Adrenal gland (tissue), 9 donors: ENCODE measurements at regions not wholly inside any gene's neighbourhood (a gene's known extent, or its start where the extent isn't known, plus 50 kb on each side); places are given as distances from the start of the nearest gene placed in this dataset.

Source experiments
- DNase-seq, 7 donors: peaks; one replicate each; pipeline ENCODE4 v3.0.0-alpha.2; 2019 to 2020
- H3K27ac ChIP-seq, 5 donors: fragments of 200-600 bp; sonication (generic) in 4 of 5; 1 replicate in 3 of 5; 2 replicates in 2 of 5; pipeline versions ENCODE4 v1.5.1 to v1.8.0; 2016 to 2020; ENCODE audit warnings: mild to moderate bottlenecking in 1 of 5
- H3K27me3 ChIP-seq: fragments of 200-600 bp; 2 replicates; pipeline ENCODE4 v1.8.0; 2021
- H3K36me3 ChIP-seq, 2 donors: fragments of 200-600 bp; replicated peaks in 1 of 2; 1 replicate in 1 of 2; 2 replicates in 1 of 2; pipeline versions ENCODE4 v1.5.1 to v1.8.0; 2018 to 2022
- H3K4me1 ChIP-seq, 2 donors: fragments of 200-600 bp; replicated peaks in 1 of 2; 1 replicate in 1 of 2; 2 replicates in 1 of 2; pipeline versions ENCODE4 v1.5.1 to v1.8.0; 2018 to 2021
- H3K4me3 ChIP-seq, 4 donors: fragments of 200-600 bp; sonication (generic) in 3 of 4; one replicate each; pipeline ENCODE4 v1.5.1; 2016 to 2018
- H3K9me3 ChIP-seq, 3 donors: fragments of 200-600 bp; sonication (generic) in 1 of 3; replicated peaks in 1 of 3; 1 replicate in 2 of 3; 2 replicates in 1 of 3; pipeline versions ENCODE4 v1.5.1 to v1.8.0; 2016 to 2021
- CTCF ChIP-seq, 6 experiments: fragments of 450-650 bp in 4 of 6; fragments of 200-600 bp in 2 of 6; sonication (generic) in 1 of 6; IDR thresholded peaks; 1 replicate in 5 of 6; 2 replicates in 1 of 6; pipeline versions ENCODE4 v1.5.1 to v1.8.0; 2016 to 2021; ENCODE audit warnings: antibody characterized with exemption in 6 of 6, mild to moderate bottlenecking in 2 of 6, moderate library complexity in 1 of 6
- POLR2A ChIP-seq, 2 donors: fragments of 450-650 bp; IDR thresholded peaks; one replicate each; pipeline ENCODE4 v1.6.1; 2017; ENCODE audit warnings: antibody characterized with exemption in 2 of 2, mild to moderate bottlenecking in 2 of 2, moderate library complexity in 1 of 2
- WGBS, 4 donors: extraction: QIAGEN DNeasy Blood & Tissue Kit in 2 of 4; methylation state at CpG; one replicate each; pipeline versions ENCODE4 v1.1.5 to v1.1.7; 2013 to 2017; 5-methylcytosine and 5-hydroxymethylcytosine counted together
- intact Hi-C, 2 donors: fragments of 100-400 bp; cut with DNase I; formaldehyde crosslinking; loops; one replicate each; pipeline versions ENCODE4 v1.14.1 to v1.15.0; 2022 to 2023
- donor health status: healthy with polysubstance abuse.
- donor health status: Bipolar disorder and iron deficiency.
- donor health status: DM: yes; HTN: yes; CAD: no.
- donor health status: DM: no; HTN: no; CAD: no.
- donor health status: DM: no; HTN: no; CAD: no.

- no peak for DNase-seq
- 69 to 81% (median 79%) methylated on average over 1 of the region's 1 CpG for WGBS, 4 donors
- Histone ChIP-seq H3K27me3 (no peaks in the 10 kb centered on the region), H3K27ac (no peak overlapping the region), H3K9me3 (no peaks in the 10 kb centered on the region), H3K4me3 (no peak overlapping the region), H3K4me1 (no peaks in the 10 kb centered on the region), H3K36me3 (no peaks in the 10 kb centered on the region)
- no peak for TF ChIP-seq POLR2A (IDR thresholded peaks at IDR 0.05)
- TF ChIP-seq CTCF (IDR thresholded peaks at IDR 0.05), result no peak
- intact Hi-C loops, result no loop called here
Observed at GRCh38 chr14:43247877-43248276, 1259.2 kb downstream of the FSCB start.

GRCh38 chr14:43244142-43244625, 1262.9 kb downstream of the FSCB start:
- 60 to 74% (median 68%) methylated on average over 2 of the region's 2 CpGs for WGBS, 4 donors
- Histone ChIP-seq H3K27me3 (no peaks in the 10 kb centered on the region), H3K27ac (no peak overlapping the region), H3K36me3 (no peaks in the 10 kb centered on the region), H3K9me3 (no peaks in the 10 kb centered on the region), H3K4me1 (no peaks in the 10 kb centered on the region), H3K4me3 (no peak overlapping the region)
- intact Hi-C loops, result no loop called here
- no peak for DNase-seq
- TF ChIP-seq POLR2A (IDR thresholded peaks at IDR 0.05), result no peak
- TF ChIP-seq CTCF (IDR thresholded peaks at IDR 0.05), result no peak

GRCh38 chr14:43243168-43243567, 1263.9 kb downstream of the FSCB start:
- Histone ChIP-seq H3K36me3 (no peaks in the 10 kb centered on the region), H3K4me1 (no peaks in the 10 kb centered on the region), H3K27me3 (no peaks in the 10 kb centered on the region), H3K27ac (no peak overlapping the region), H3K4me3 (no peak overlapping the region), H3K9me3 (no peaks in the 10 kb centered on the region)
- intact Hi-C loops, result no loop called here
- DNase-seq, result no peak
- 73 to 86% (median 78%) methylated on average over 1 of the region's 1 CpG for WGBS, 4 donors
- TF ChIP-seq POLR2A (IDR thresholded peaks at IDR 0.05) (no peak), CTCF (IDR thresholded peaks at IDR 0.05) (no peak)

- Histone ChIP-seq H3K27me3 (no peaks in the 10 kb centered on the region), H3K27ac (no peak overlapping the region), H3K4me3 (no peak overlapping the region), H3K9me3 (no peaks in the 10 kb centered on the region), H3K4me1 (no peaks in the 10 kb centered on the region), H3K36me3 (no peaks in the 10 kb centered on the region)
- TF ChIP-seq CTCF (IDR thresholded peaks at IDR 0.05) (no peak), POLR2A (IDR thresholded peaks at IDR 0.05) (no peak)
- intact Hi-C loops, result no loop called here
- no peak for DNase-seq
- 73 to 87% (median 81%) methylated on average over 2 of the region's 2 CpGs for WGBS, 4 donors
Observed at GRCh38 chr14:43232261-43232660, 1274.8 kb downstream of the FSCB start.
